HEK293 (cell line): ENCODE measurements at regions not wholly inside any gene's neighbourhood (a gene's known extent, or its start where the extent isn't known, plus 50 kb on each side); places are given as distances from the start of the nearest gene placed in this dataset.

Experiments
- CTCF ChIA-PET: fragments of 350-600 bp; formaldehyde crosslinking; extraction: SDS; loops from one replicate; lab custom pipeline; 2021; ENCODE audit warnings: antibody characterized with exemption; lab: Yijun Ruan, JAX
- POLR2A ChIA-PET: fragments of 300-600 bp; formaldehyde crosslinking; extraction: SDS; loops from one replicate; lab custom pipeline; 2020; ENCODE audit warnings: antibody characterized with exemption, inconsistent platforms; lab: Yijun Ruan, JAX
- H3K27ac ChIP-seq: fragments of 200-500 bp; sonication (Bioruptor generic); 2 replicates; pipeline ENCODE4 v1.5.1; 2014; ENCODE audit warnings: low read depth, low read length, control low read depth, inconsistent platforms; ENCODE audit errors: extremely low read depth
- H3K36me3 ChIP-seq, 2 experiments: fragments of 200-500 bp in 1 of 2; sonication (Bioruptor generic) in 1 of 2; 1 replicate in 1 of 2; 2 replicates in 1 of 2; pipeline ENCODE4 v1.5.1; 2014 to 2017; ENCODE audit warnings: inconsistent platforms in 2 of 2, low read length in 2 of 2; ENCODE audit not compliant: control insufficient read depth in 2 of 2, insufficient read depth in 1 of 2
- H3K4me1 ChIP-seq: fragments of 200-500 bp; sonication (Bioruptor generic); 2 replicates; pipeline ENCODE4 v1.5.1; 2014; ENCODE audit warnings: mild to moderate bottlenecking, low read length, inconsistent platforms; ENCODE audit not compliant: control insufficient read depth, insufficient read depth
- H3K4me3 ChIP-seq: 2 replicates; pipeline ENCODE4 v1.5.1; 2011; ENCODE audit warnings: low read depth, mild to moderate bottlenecking, control low read depth, low read length, moderate library complexity
- H3K9me3 ChIP-seq: fragments of 200-500 bp; sonication (Bioruptor generic); 2 replicates; pipeline ENCODE4 v1.5.1; 2014; ENCODE audit warnings: low read depth, low read length, inconsistent platforms; ENCODE audit not compliant: control insufficient read depth, insufficient read depth
- BCL11A ChIP-seq: fragments of 450-650 bp; formaldehyde crosslinking; IDR thresholded peaks from 2 replicates; pipeline ENCODE4 v1.5.1; 2016; ENCODE audit warnings: low read depth, missing biosample characterization, missing genetic modification characterization
- GLI2 ChIP-seq: fragments of 450-650 bp; formaldehyde crosslinking; IDR thresholded peaks from 2 replicates; pipeline ENCODE4; 2017; ENCODE audit warnings: missing biosample characterization, missing genetic modification characterization, low read depth, borderline replicate concordance
- GLI4 ChIP-seq: fragments of 450-650 bp; formaldehyde crosslinking; IDR thresholded peaks from 2 replicates; pipeline ENCODE4 v1.5.1; 2016; ENCODE audit warnings: missing biosample characterization, missing genetic modification characterization
- KLF10 ChIP-seq: fragments of 450-650 bp; IDR thresholded peaks from 2 replicates; pipeline ENCODE4 v1.5.1; 2018; ENCODE audit warnings: missing biosample characterization, mild to moderate bottlenecking, missing genetic modification characterization
- PBX3 ChIP-seq: sonication (generic); formaldehyde crosslinking; IDR thresholded peaks from 2 replicates; pipeline ENCODE4 v1.8.1; 2022; ENCODE audit warnings: mild to moderate bottlenecking, moderate library complexity, missing genetic modification reagents
- PRDM2 ChIP-seq: fragments of 450-650 bp; formaldehyde crosslinking; IDR thresholded peaks from 2 replicates; pipeline ENCODE4 v1.5.1; 2016; ENCODE audit warnings: missing biosample characterization, missing genetic modification characterization, borderline replicate concordance
- SP3 ChIP-seq: fragments of 450-650 bp; formaldehyde crosslinking; IDR thresholded peaks from 2 replicates; pipeline ENCODE4 v1.5.1; 2016; ENCODE audit warnings: missing biosample characterization, missing genetic modification characterization
- SP7 ChIP-seq: fragments of 450-650 bp; formaldehyde crosslinking; IDR thresholded peaks from 2 replicates; pipeline ENCODE4 v1.5.1; 2016; ENCODE audit warnings: missing biosample characterization, missing genetic modification characterization
- ZBTB20 ChIP-seq: fragments of 450-650 bp; formaldehyde crosslinking; IDR thresholded peaks from 2 replicates; pipeline ENCODE4 v1.5.1; 2016; ENCODE audit warnings: missing biosample characterization, missing genetic modification characterization
- ZBTB21 ChIP-seq: fragments of 450-650 bp; formaldehyde crosslinking; IDR thresholded peaks from 2 replicates; pipeline ENCODE4 v1.5.1; 2017; ENCODE audit warnings: missing biosample characterization, missing genetic modification characterization
- ZNF133 ChIP-seq: fragments of 450-650 bp; formaldehyde crosslinking; IDR thresholded peaks from 2 replicates; pipeline ENCODE4 v1.5.1; 2016; ENCODE audit warnings: missing biosample characterization, missing genetic modification characterization
- ZNF138 ChIP-seq: fragments of 450-650 bp; formaldehyde crosslinking; IDR thresholded peaks from 2 replicates; pipeline ENCODE4 v1.5.1; 2016; ENCODE audit warnings: missing biosample characterization, missing genetic modification characterization, borderline replicate concordance
- ZNF146 ChIP-seq: fragments of 450-650 bp; formaldehyde crosslinking; IDR thresholded peaks from 2 replicates; pipeline ENCODE4 v1.5.1; 2016; ENCODE audit warnings: missing biosample characterization, missing genetic modification characterization
- ZNF174 ChIP-seq: fragments of 450-650 bp; formaldehyde crosslinking; IDR thresholded peaks from 2 replicates; pipeline ENCODE4 v1.5.0; 2017; ENCODE audit warnings: missing biosample characterization, mild to moderate bottlenecking, missing genetic modification characterization
- ZNF223 ChIP-seq: fragments of 450-650 bp; formaldehyde crosslinking; IDR thresholded peaks from 2 replicates; pipeline ENCODE4 v1.5.1; 2016; ENCODE audit warnings: missing biosample characterization, missing genetic modification characterization
- ZNF274 ChIP-seq, 2 experiments: fragments of 200-500 bp in 1 of 2; fragments of 450-650 bp in 1 of 2; sonication (Bioruptor generic) in 1 of 2; formaldehyde crosslinking in 1 of 2; IDR thresholded peaks; 2 replicates each; pipeline versions ENCODE4 v1.5.1 to v1.6.1; 2014 to 2016; ENCODE audit warnings: borderline replicate concordance in 1 of 2, inconsistent platforms in 1 of 2, low read length in 1 of 2, missing biosample characterization in 1 of 2, missing genetic modification characterization in 1 of 2
- ZNF311 ChIP-seq: fragments of 450-650 bp; formaldehyde crosslinking; IDR thresholded peaks from 2 replicates; pipeline ENCODE4 v1.5.1; 2017; ENCODE audit warnings: missing biosample characterization, missing genetic modification characterization, borderline replicate concordance
- ZNF324 ChIP-seq: fragments of 450-650 bp; formaldehyde crosslinking; IDR thresholded peaks from 2 replicates; pipeline ENCODE4 v1.5.1; 2016; ENCODE audit warnings: missing biosample characterization, missing genetic modification characterization
- ZNF341 ChIP-seq: fragments of 450-650 bp; formaldehyde crosslinking; IDR thresholded peaks from 2 replicates; pipeline ENCODE4; 2016; ENCODE audit warnings: low read depth, missing biosample characterization, missing genetic modification characterization
- ZNF600 ChIP-seq: fragments of 450-650 bp; formaldehyde crosslinking; IDR thresholded peaks from 2 replicates; pipeline ENCODE4 v1.5.1; 2016; ENCODE audit warnings: missing biosample characterization, missing genetic modification characterization
- ZNF692 ChIP-seq: fragments of 450-650 bp; formaldehyde crosslinking; IDR thresholded peaks from 2 replicates; pipeline ENCODE4 v1.5.1; 2016; ENCODE audit warnings: missing biosample characterization, missing genetic modification characterization
- ZSCAN23 ChIP-seq: fragments of 450-650 bp; formaldehyde crosslinking; IDR thresholded peaks from 2 replicates; pipeline ENCODE4 v1.5.1; 2016; ENCODE audit warnings: missing biosample characterization, missing genetic modification characterization
- ZSCAN4 ChIP-seq: fragments of 450-650 bp; formaldehyde crosslinking; IDR thresholded peaks from 2 replicates; pipeline ENCODE4 v1.5.1; 2017; ENCODE audit warnings: missing biosample characterization, missing genetic modification characterization

GRCh38 chr11:19301361-19301760, 60.6 kb upstream of the E2F8 start (continued):
- TF ChIP-seq SP3 (tag by site-specific recombination) (no peak), SP7 (tag by site-specific recombination) (no peak), ZNF341 (tag by site-specific recombination) (no peak), ZNF133 (tag by site-specific recombination) (no peak), GLI2 (tag by site-specific recombination) (no peak), ZNF146 (tag by site-specific recombination) (no peak)

GRCh38 chr11:19294444-19294843, 53.7 kb upstream of the E2F8 start:
- Histone ChIP-seq H3K4me3 (no peak overlapping the region), H3K4me1 (no peaks in the 10 kb centered on the region), H3K9me3 (no peaks in the 10 kb centered on the region), H3K36me3 (no peaks in the 10 kb centered on the region), H3K27ac (no peak overlapping the region)
- CTCF ChIA-PET: interaction anchor here (1.2 to 2.0 kb wide), 2 partner anchors 35 to 261 kb away, joined by 3 to 9 read pairs; no protein-coding TSS in a partner anchor
- no peak for TF ChIP-seq PRDM2 (tag by site-specific recombination)
- TF ChIP-seq ZNF274 (IDR thresholded peaks at IDR 0.05; ENCODE audit: low read length): no peak
- no peak for TF ChIP-seq ZNF274 (tag by site-specific recombination; IDR thresholded peaks at IDR 0.05; ENCODE audit: borderline replicate concordance)
- no peak for TF ChIP-seq ZNF223
- TF ChIP-seq ZNF138 (tag by site-specific recombination): no peak
- no peak for TF ChIP-seq ZNF692 (tag by site-specific recombination)
- no peak for TF ChIP-seq PBX3 (CRISPR knock-in tag)
- POLR2A ChIA-PET: no interaction called here

GRCh38 chr11:19291064-19291463, 50.3 kb upstream of the E2F8 start:
- POLR2A ChIA-PET: no interaction called here
- H3K4me1 ChIP-seq: no peaks in the 10 kb centered on the region
- no peak overlapping the region for H3K4me3 ChIP-seq
- H3K9me3 ChIP-seq: no peaks in the 10 kb centered on the region
- no peak overlapping the region for H3K27ac ChIP-seq
- no peaks in the 10 kb centered on the region for H3K36me3 ChIP-seq
- CTCF ChIA-PET: no interaction called here
- no peak for TF ChIP-seq ZNF311 (tag by site-specific recombination)
- no peak for TF ChIP-seq GLI4
- no peak for TF ChIP-seq ZBTB20 (tag by site-specific recombination)
- no peak for TF ChIP-seq KLF10 (tag by site-specific recombination)
- TF ChIP-seq ZBTB21 (tag by site-specific recombination): no peak
- no peak for TF ChIP-seq ZNF324 (tag by site-specific recombination)
- TF ChIP-seq ZSCAN4 (tag by site-specific recombination): no peak
- no peak for TF ChIP-seq ZNF174 (tag by site-specific recombination)
- TF ChIP-seq ZNF223: no peak
- no peak for TF ChIP-seq ZNF600
- no peak for TF ChIP-seq ZSCAN23 (tag by site-specific recombination)
- TF ChIP-seq BCL11A (tag by site-specific recombination): no peak
